ENCODE measurements at regions not wholly inside any gene's neighbourhood (a gene's known extent, or its start where the extent isn't known, plus 50 kb on each side); places are given as distances from the start of the nearest gene placed in this dataset.

- no peak overlapping the region for H3K4me3 ChIP-seq
- TF ChIP-seq CTCF (IDR thresholded peaks at IDR 0.05; ENCODE audit: control extremely low read depth, extremely low read depth): no peak
- H3K36me3 ChIP-seq (ENCODE audit: control insufficient read depth in 4 of 4, insufficient read depth in 4 of 4, low read length in 4 of 4): no peaks in the 10 kb centered on the region
- no peaks in the 10 kb centered on the region for H3K27me3 ChIP-seq (ENCODE audit: control insufficient read depth in 3 of 3, insufficient read depth in 3 of 3, low read length in 2 of 3)
- peaks cover 0 to 4% (median 0%) of the 10 kb centered on the region in 5 donors for H3K4me1 ChIP-seq (ENCODE audit: control insufficient read depth in 5 of 5, insufficient read depth in 5 of 5, low read length in 5 of 5)
- DNase-seq: peak; percentile 35 to 88 (median 68)
- no peak overlapping the region for H3K9ac ChIP-seq (ENCODE audit: insufficient read depth in 1 of 2, low read length in 2 of 2)
- peaks cover 0 to 4% (median 2%) of the 10 kb centered on the region in 4 donors for H3K9me3 ChIP-seq (ENCODE audit: control insufficient read depth in 4 of 4, insufficient read depth in 3 of 4, low read length in 3 of 4)
- H3K27ac ChIP-seq (ENCODE audit: low read depth in 1 of 2, low read length in 1 of 2): no peak overlapping the region
- WGBS, 2 donors: 67 to 75% methylated on average over 3 of the region's 3 CpGs
- ATAC-seq (ENCODE audit: insufficient read depth, low FRiP score): no peak
These were observed 53.7 kb upstream of the SMIM15 start for GRCh38 chr5:61215996-61216395.

GRCh38 chr5:61216741-61217140, 54.5 kb upstream of the SMIM15 start:
- TF ChIP-seq CTCF (IDR thresholded peaks at IDR 0.05; ENCODE audit: control extremely low read depth, extremely low read depth): no peak
- H3K4me1 ChIP-seq (ENCODE audit: control insufficient read depth in 5 of 5, insufficient read depth in 5 of 5, low read length in 5 of 5): peaks cover 0 to 4% (median 0%) of the 10 kb centered on the region in 5 donors
- no peaks in the 10 kb centered on the region for H3K27me3 ChIP-seq (ENCODE audit: control insufficient read depth in 3 of 3, insufficient read depth in 3 of 3, low read length in 2 of 3)
- H3K27ac ChIP-seq (ENCODE audit: low read depth in 1 of 2, low read length in 1 of 2): no peak overlapping the region
- no peak overlapping the region for H3K9ac ChIP-seq (ENCODE audit: insufficient read depth in 1 of 2, low read length in 2 of 2)
- no peaks in the 10 kb centered on the region for H3K36me3 ChIP-seq (ENCODE audit: control insufficient read depth in 4 of 4, insufficient read depth in 4 of 4, low read length in 4 of 4)
- WGBS, 2 donors: 87 to 93% methylated on average over 2 of the region's 2 CpGs
- H3K4me3 ChIP-seq: no peak overlapping the region
- ATAC-seq (ENCODE audit: insufficient read depth, low FRiP score) (no peak), DNase-seq (no peak)
- peaks cover 0 to 4% (median 2%) of the 10 kb centered on the region in 4 donors for H3K9me3 ChIP-seq (ENCODE audit: control insufficient read depth in 4 of 4, insufficient read depth in 3 of 4, low read length in 3 of 4)

- ATAC-seq (ENCODE audit: insufficient read depth, low FRiP score) (no peak), DNase-seq (no peak)
- Histone ChIP-seq H3K27ac (ENCODE audit: low read depth in 1 of 2, low read length in 1 of 2) (no peak overlapping the region), H3K9me3 (ENCODE audit: control insufficient read depth in 4 of 4, insufficient read depth in 3 of 4, low read length in 3 of 4) (peaks cover 0 to 4% (median 2%) of the 10 kb centered on the region in 4 donors), H3K27me3 (ENCODE audit: control insufficient read depth in 3 of 3, insufficient read depth in 3 of 3, low read length in 2 of 3) (no peaks in the 10 kb centered on the region), H3K36me3 (ENCODE audit: control insufficient read depth in 4 of 4, insufficient read depth in 4 of 4, low read length in 4 of 4) (no peaks in the 10 kb centered on the region), H3K4me1 (ENCODE audit: control insufficient read depth in 5 of 5, insufficient read depth in 5 of 5, low read length in 5 of 5) (peaks cover 0 to 4% (median 0%) of the 10 kb centered on the region in 5 donors), H3K9ac (ENCODE audit: insufficient read depth in 1 of 2, low read length in 2 of 2) (no peak overlapping the region), H3K4me3 (no peak overlapping the region)
- 90 to 95% methylated on average over 3 of the region's 3 CpGs for WGBS, 2 donors
- no peak for TF ChIP-seq CTCF (IDR thresholded peaks at IDR 0.05; ENCODE audit: control extremely low read depth, extremely low read depth)
These were observed 54.9 kb upstream of the SMIM15 start for GRCh38 chr5:61217214-61217613.

- Histone ChIP-seq H3K27ac (ENCODE audit: low read depth in 1 of 2, low read length in 1 of 2) (no peak overlapping the region), H3K27me3 (ENCODE audit: control insufficient read depth in 3 of 3, insufficient read depth in 3 of 3, low read length in 2 of 3) (no peaks in the 10 kb centered on the region), H3K9me3 (ENCODE audit: control insufficient read depth in 4 of 4, insufficient read depth in 3 of 4, low read length in 3 of 4) (peaks cover 0 to 3% (median 0%) of the 10 kb centered on the region in 4 donors), H3K4me1 (ENCODE audit: control insufficient read depth in 5 of 5, insufficient read depth in 5 of 5, low read length in 5 of 5) (peaks cover 0 to 5% (median 0%) of the 10 kb centered on the region in 5 donors), H3K9ac (ENCODE audit: insufficient read depth in 1 of 2, low read length in 2 of 2) (no peak overlapping the region), H3K4me3 (no peak overlapping the region), H3K36me3 (ENCODE audit: control insufficient read depth in 4 of 4, insufficient read depth in 4 of 4, low read length in 4 of 4) (no peaks in the 10 kb centered on the region)
- no peak for ATAC-seq (ENCODE audit: insufficient read depth, low FRiP score)
- WGBS, 2 donors: 55 to 71% methylated on average over 6 of the region's 6 CpGs
- DNase-seq: no peak
- TF ChIP-seq CTCF (IDR thresholded peaks at IDR 0.05; ENCODE audit: control extremely low read depth, extremely low read depth): no peak
These were observed 66.0 kb upstream of the SMIM15 start for GRCh38 chr5:61228229-61228628.

Data from lung (tissue), 11 donors.